Liver (tissue), 8 donors: ENCODE measurements at regions not wholly inside any gene's neighbourhood (a gene's known extent, or its start where the extent isn't known, plus 50 kb on each side); places are given as distances from the start of the nearest gene placed in this dataset.

Experiments
- DNase-seq: peaks from one replicate; pipeline ENCODE4 v3.0.0-alpha.2; 2017; ENCODE audit warnings: low spot score
- H3K27ac ChIP-seq, 2 donors: one replicate each; pipeline ENCODE4 v1.7.0; 2013; ENCODE audit warnings: inconsistent platforms in 2 of 2, low read length in 2 of 2, control low read depth in 1 of 2, low read depth in 1 of 2, mild to moderate bottlenecking in 1 of 2
- H3K27me3 ChIP-seq, 4 donors: one replicate each; pipeline versions ENCODE4 v1.6.1 to v1.7.0; 2013; ENCODE audit warnings: low read length in 3 of 4, inconsistent platforms in 1 of 4, mild to moderate bottlenecking in 1 of 4, moderate library complexity in 1 of 4; ENCODE audit not compliant: control insufficient read depth in 4 of 4, insufficient read depth in 4 of 4
- H3K36me3 ChIP-seq, 4 donors: one replicate each; pipeline versions ENCODE4 v1.6.1 to v1.7.0; 2013; ENCODE audit warnings: low read length in 3 of 4, mild to moderate bottlenecking in 3 of 4, low read depth in 1 of 4, moderate library complexity in 1 of 4; ENCODE audit not compliant: control insufficient read depth in 4 of 4, insufficient read depth in 3 of 4
- H3K4me1 ChIP-seq, 4 donors: one replicate each; pipeline versions ENCODE4 v1.6.1 to v1.7.0; 2013; ENCODE audit warnings: low read length in 3 of 4, mild to moderate bottlenecking in 3 of 4, moderate library complexity in 1 of 4; ENCODE audit not compliant: control insufficient read depth in 4 of 4, insufficient read depth in 4 of 4
- H3K4me3 ChIP-seq, 3 donors: one replicate each; pipeline versions ENCODE4 v1.6.1 to v1.7.0; 2013; ENCODE audit warnings: low read length in 3 of 3, control low read depth in 1 of 3, low read depth in 1 of 3, mild to moderate bottlenecking in 1 of 3
- H3K9ac ChIP-seq, 2 donors: one replicate each; pipeline ENCODE4 v1.7.0; 2013; ENCODE audit warnings: low read length in 2 of 2, mild to moderate bottlenecking in 2 of 2, moderate library complexity in 2 of 2, control low read depth in 1 of 2, low read depth in 1 of 2
- H3K9me3 ChIP-seq, 4 donors: one replicate each; pipeline versions ENCODE4 v1.6.1 to v1.7.0; 2013; ENCODE audit warnings: low read length in 3 of 4; ENCODE audit not compliant: control insufficient read depth in 4 of 4
- ATF3 ChIP-seq: IDR thresholded peaks from 2 replicates; pipeline ENCODE4 v1.6.1; 2016; ENCODE audit warnings: antibody characterized with exemption
- CTCF ChIP-seq: fragments of 150-350 bp; IDR thresholded peaks from 2 replicates; pipeline ENCODE4 v1.5.1; 2017; ENCODE audit warnings: improper control_type of control experiment, low read depth, low read length; ENCODE audit not compliant: missing input control
- EGR1 ChIP-seq, 2 donors: IDR thresholded peaks; 2 replicates each; pipeline ENCODE4 v1.6.1; 2016 to 2018; ENCODE audit warnings: antibody characterized with exemption in 2 of 2, low read depth in 2 of 2
- GABPA ChIP-seq, 2 donors: IDR thresholded peaks in 1 of 2; conservative IDR thresholded peaks in 1 of 2; 2 replicates each; pipeline ENCODE4 v1.6.1; 2016; ENCODE audit warnings: antibody characterized with exemption in 2 of 2, mild to moderate bottlenecking in 1 of 2, moderate library complexity in 1 of 2
- HNF4G ChIP-seq: IDR thresholded peaks from 2 replicates; pipeline ENCODE4 v1.6.1; 2016; ENCODE audit warnings: antibody characterized with exemption
- MAX ChIP-seq: IDR thresholded peaks from 2 replicates; pipeline ENCODE4 v1.6.1; 2016; ENCODE audit warnings: antibody characterized with exemption
- NR2F2 ChIP-seq: IDR thresholded peaks from 2 replicates; pipeline ENCODE4 v1.6.1; 2016; ENCODE audit warnings: antibody characterized with exemption
- RAD21 ChIP-seq, 2 donors: IDR thresholded peaks; 2 replicates each; pipeline ENCODE4 v1.6.1; 2016; ENCODE audit warnings: antibody characterized with exemption in 2 of 2, mild to moderate bottlenecking in 2 of 2
- REST ChIP-seq: IDR thresholded peaks from 2 replicates; pipeline ENCODE4 v1.6.1; 2016; ENCODE audit warnings: antibody characterized with exemption, mild to moderate bottlenecking
- RXRA ChIP-seq, 2 donors: IDR thresholded peaks; 2 replicates each; pipeline ENCODE4 v1.6.1; 2017 to 2018; ENCODE audit warnings: antibody characterized with exemption in 2 of 2, mild to moderate bottlenecking in 1 of 2
- SP1 ChIP-seq: IDR thresholded peaks from 2 replicates; pipeline ENCODE4 v1.6.1; 2018; ENCODE audit warnings: antibody characterized with exemption, mild to moderate bottlenecking
- TAF1 ChIP-seq: conservative IDR thresholded peaks from 2 replicates; pipeline ENCODE4 v1.6.1; 2016; ENCODE audit warnings: antibody characterized with exemption, mild to moderate bottlenecking
- YY1 ChIP-seq: IDR thresholded peaks from 2 replicates; pipeline ENCODE4 v1.6.1; 2016; ENCODE audit warnings: antibody characterized with exemption, mild to moderate bottlenecking
- ZBTB33 ChIP-seq: IDR thresholded peaks from 2 replicates; pipeline ENCODE4 v1.6.1; 2016; ENCODE audit warnings: antibody characterized with exemption
- WGBS: extraction: QIAGEN DNeasy Blood & Tissue Kit; methylation state at CpG from one replicate; pipeline ENCODE4 v1.1.7; 2013; 5-methylcytosine and 5-hydroxymethylcytosine counted together
- donor health status: healthy.
- donor health status: healthy.
- donor health status: healthy.
- donor health status: healthy.
- donor health status: healthy.

- TF ChIP-seq GABPA (IDR thresholded peaks at IDR 0.05 in 1 of 2, conservative IDR thresholded peaks at IDR 0.05 in 1 of 2) = no peak
These were observed 63.4 kb upstream of the CDH13 start (continued) for GRCh38 chr16:82563401-82563800.

GRCh38 chr16:82562183-82562683, 64.5 kb upstream of the CDH13 start:
- H3K36me3 ChIP-seq = no peaks in the 10 kb centered on the region
- 88% methylated on average over 4 of the region's 4 CpGs for WGBS
- H3K4me1 ChIP-seq = no peaks in the 10 kb centered on the region
- H3K27ac ChIP-seq = no peak overlapping the region
- TF ChIP-seq YY1 = no peak
- TF ChIP-seq ATF3 = no peak
- no peak for TF ChIP-seq ZBTB33
- no peak for TF ChIP-seq TAF1
- no peak for TF ChIP-seq REST
- no peak for TF ChIP-seq EGR1 (IDR thresholded peaks at IDR 0.05; ENCODE audit: low read depth in 2 of 2)
- TF ChIP-seq HNF4G = no peak
- TF ChIP-seq GABPA (IDR thresholded peaks at IDR 0.05 in 1 of 2, conservative IDR thresholded peaks at IDR 0.05 in 1 of 2) = no peak
- TF ChIP-seq CTCF = no peak
- TF ChIP-seq SP1 = no peak
- TF ChIP-seq MAX = no peak
- no peak for TF ChIP-seq RXRA (IDR thresholded peaks at IDR 0.05)
- TF ChIP-seq RAD21 (IDR thresholded peaks at IDR 0.05) = no peak
- no peak for TF ChIP-seq NR2F2
- no peak overlapping the region for H3K4me3 ChIP-seq
- H3K9me3 ChIP-seq = peaks cover 0 to under 1% (median 0%) of the 10 kb centered on the region in 4 donors
- no peaks in the 10 kb centered on the region for H3K27me3 ChIP-seq
- DNase-seq = no peak
- H3K9ac ChIP-seq = no peak overlapping the region
